Vagina (tissue), 2 donors: ENCODE measurements at regions not wholly inside any gene's neighbourhood (a gene's known extent, or its start where the extent isn't known, plus 50 kb on each side); places are given as distances from the start of the nearest gene placed in this dataset.

Experiments used
- POLR2AphosphoS5 ChIP-seq, 2 donors: sonication (generic); formaldehyde crosslinking; IDR thresholded peaks; one replicate each; pipeline ENCODE4 v1.9.0; 2017; ENCODE audit warnings: antibody characterized with exemption in 2 of 2, mild to moderate bottlenecking in 2 of 2, low read depth in 1 of 2; ENCODE audit not compliant: insufficient read depth in 1 of 2
- TF ChIP-seq, protein P1 (sequence below), 3 experiments: fragments of 450-650 bp in 2 of 3; fragments of 200-600 bp in 1 of 3; sonication (generic) in 1 of 3; IDR thresholded peaks; one replicate each; pipeline ENCODE4 v1.5.1; 2017 to 2019; ENCODE audit warnings: antibody characterized with exemption in 3 of 3, mild to moderate bottlenecking in 2 of 3, moderate library complexity in 2 of 3

DNA sequence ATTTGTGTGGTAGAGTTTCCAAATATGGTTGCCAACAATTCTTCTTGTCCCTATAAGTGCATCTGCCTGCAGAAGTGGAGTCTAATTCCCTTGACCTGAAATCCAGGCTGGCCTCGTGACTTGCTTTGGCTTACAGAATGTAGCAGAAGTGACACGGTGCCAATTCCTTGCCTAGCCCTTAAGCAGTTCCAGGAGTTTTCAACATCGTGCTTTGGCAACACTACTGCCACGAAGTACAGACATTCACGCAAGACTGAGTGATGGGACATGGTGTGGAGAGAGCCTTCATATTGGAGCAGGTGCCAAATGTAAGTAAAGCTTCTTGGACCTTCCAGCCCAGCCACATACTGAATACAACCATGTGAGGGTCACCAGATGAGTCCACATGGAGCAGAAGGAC is 92.9 kb upstream of the NEK6 start:
- TF ChIP-seq, protein P1, sequence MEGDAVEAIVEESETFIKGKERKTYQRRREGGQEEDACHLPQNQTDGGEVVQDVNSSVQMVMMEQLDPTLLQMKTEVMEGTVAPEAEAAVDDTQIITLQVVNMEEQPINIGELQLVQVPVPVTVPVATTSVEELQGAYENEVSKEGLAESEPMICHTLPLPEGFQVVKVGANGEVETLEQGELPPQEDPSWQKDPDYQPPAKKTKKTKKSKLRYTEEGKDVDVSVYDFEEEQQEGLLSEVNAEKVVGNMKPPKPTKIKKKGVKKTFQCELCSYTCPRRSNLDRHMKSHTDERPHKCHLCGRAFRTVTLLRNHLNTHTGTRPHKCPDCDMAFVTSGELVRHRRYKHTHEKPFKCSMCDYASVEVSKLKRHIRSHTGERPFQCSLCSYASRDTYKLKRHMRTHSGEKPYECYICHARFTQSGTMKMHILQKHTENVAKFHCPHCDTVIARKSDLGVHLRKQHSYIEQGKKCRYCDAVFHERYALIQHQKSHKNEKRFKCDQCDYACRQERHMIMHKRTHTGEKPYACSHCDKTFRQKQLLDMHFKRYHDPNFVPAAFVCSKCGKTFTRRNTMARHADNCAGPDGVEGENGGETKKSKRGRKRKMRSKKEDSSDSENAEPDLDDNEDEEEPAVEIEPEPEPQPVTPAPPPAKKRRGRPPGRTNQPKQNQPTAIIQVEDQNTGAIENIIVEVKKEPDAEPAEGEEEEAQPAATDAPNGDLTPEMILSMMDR (IDR thresholded peaks at IDR 0.05), result no peak
- TF ChIP-seq POLR2AphosphoS5 (IDR thresholded peaks at IDR 0.05; ENCODE audit: insufficient read depth in 1 of 2, low read depth in 1 of 2), result no peak
